T-cell (primary cell): ENCODE measurements at regions not wholly inside any gene's neighbourhood (a gene's known extent, or its start where the extent isn't known, plus 50 kb on each side); places are given as distances from the start of the nearest gene placed in this dataset.

Source experiments
- ATAC-seq, 4 experiments: fragments of 200-7000 bp in 3 of 4; fragments of 150-1000 bp in 1 of 4; cut with Tn5 transposase; replicated peaks in 1 of 4; 1 replicate in 3 of 4; 2 replicates in 1 of 4; pipeline ENCODE4 v1.10.0; 2021; ENCODE audit warnings: moderate library complexity in 3 of 4, mild to moderate bottlenecking in 2 of 4, moderate number of reproducible peaks in 1 of 4
- CTCF ChIA-PET, 2 donors: fragments of 300-600 bp; sonication (Branson Sonifier 250); formaldehyde crosslinking; loops; one replicate each; lab custom pipeline; 2022; ENCODE audit warnings: antibody characterized with exemption in 2 of 2; lab: Charles Lee
- POLR2A ChIA-PET, 2 donors: fragments of 300-600 bp; sonication (Branson Sonifier 250); formaldehyde crosslinking; loops; one replicate each; lab custom pipeline; 2022; ENCODE audit warnings: antibody characterized with exemption in 2 of 2; lab: Charles Lee
- DNase-seq, 35 experiments: peaks; one replicate each; pipeline versions ENCODE4 v3.0.0 to v3.0.0-alpha.2; 2013 to 2023
- H3K27ac ChIP-seq: one replicate; pipeline ENCODE4 v1.5.1; 2013; ENCODE audit warnings: low read length
- H3K27me3 ChIP-seq, 2 experiments: replicated peaks in 1 of 2; 1 replicate in 1 of 2; 2 replicates in 1 of 2; pipeline versions ENCODE4 v1.6.1 to v1.7.0; 2013; ENCODE audit warnings: low read length in 1 of 2, mixed read lengths in 1 of 2; ENCODE audit not compliant: control insufficient read depth in 2 of 2, insufficient read depth in 2 of 2; ENCODE audit errors: extremely low read depth in 1 of 2
- H3K36me3 ChIP-seq, 2 donors: 1 replicate in 1 of 2; 2 replicates in 1 of 2; pipeline versions ENCODE4 v1.6.1 to v1.7.0; 2013; ENCODE audit warnings: low read length in 1 of 2; ENCODE audit not compliant: control insufficient read depth in 2 of 2, insufficient read depth in 1 of 2; ENCODE audit errors: extremely low read depth in 1 of 2
- H3K4me1 ChIP-seq, 2 experiments: 1 replicate in 1 of 2; 2 replicates in 1 of 2; pipeline versions ENCODE4 v1.6.1 to v1.7.0; 2013; ENCODE audit warnings: low read length in 2 of 2, mixed read lengths in 1 of 2; ENCODE audit not compliant: insufficient read depth in 2 of 2, control insufficient read depth in 1 of 2; ENCODE audit errors: extremely low read depth in 1 of 2
- H3K4me3 ChIP-seq, 2 donors: 1 replicate in 1 of 2; 2 replicates in 1 of 2; pipeline versions ENCODE4 v1.5.1 to v1.7.0; 2013; ENCODE audit warnings: mild to moderate bottlenecking in 2 of 2, low read length in 1 of 2, moderate library complexity in 1 of 2; ENCODE audit not compliant: control insufficient read depth in 1 of 2; ENCODE audit errors: extremely low read depth in 1 of 2
- H3K9me3 ChIP-seq: 2 replicates; pipeline ENCODE4 v1.7.0; 2013
- H3K27ac Mint-ChIP-seq, 2 donors: one replicate each; pipeline ENCODE4 v1.8.0; 2020 to 2021; ENCODE audit warnings: mild to moderate bottlenecking in 2 of 2, mixed read lengths in 2 of 2
- H3K27me3 Mint-ChIP-seq, 2 donors: one replicate each; pipeline ENCODE4 v1.8.0; 2021 to 2022; ENCODE audit warnings: mixed read lengths in 2 of 2
- H3K36me3 Mint-ChIP-seq: one replicate; pipeline ENCODE4 v1.8.0; 2021; ENCODE audit warnings: mixed read lengths
- H3K4me1 Mint-ChIP-seq, 3 donors: one replicate each; pipeline ENCODE4 v1.8.0; 2020 to 2022; ENCODE audit warnings: mixed read lengths in 3 of 3, mild to moderate bottlenecking in 1 of 3
- H3K4me3 Mint-ChIP-seq, 3 donors: one replicate each; pipeline ENCODE4 v1.8.0; 2020 to 2022; ENCODE audit warnings: mild to moderate bottlenecking in 3 of 3, mixed read lengths in 3 of 3, moderate library complexity in 3 of 3
- H3K9me3 Mint-ChIP-seq, 3 donors: one replicate each; pipeline ENCODE4 v1.8.0; 2020 to 2022; ENCODE audit warnings: mixed read lengths in 3 of 3
- WGBS: methylation state at CpG from one replicate; pipeline ENCODE4 v1.1.5; 2013; ENCODE audit warnings: missing lambda C conversion rate; ENCODE audit not compliant: insufficient coverage; 5-methylcytosine and 5-hydroxymethylcytosine counted together

GRCh38 chr11:120061036-120061760 lies 76.7 kb downstream of the TRIM29 start:
- Mint-ChIP-seq H3K27ac (no peak overlapping the region), H3K9me3 (no peaks in the 10 kb centered on the region), H3K4me1 (no peaks in the 10 kb centered on the region), H3K27me3 (peaks cover 22 to 33% of the 10 kb centered on the region in 2 donors), H3K4me3 (no peak overlapping the region), H3K36me3 (no peaks in the 10 kb centered on the region)
- CTCF ChIA-PET, result no interaction called here
- peaks cover 0 to 43% of the 10 kb centered on the region in 2 experiments for H3K27me3 ChIP-seq
- DNase-seq (no peak), ATAC-seq (no peak)
- H3K9me3 ChIP-seq, result no peaks in the 10 kb centered on the region
- no peak overlapping the region for H3K27ac ChIP-seq
- no peaks in the 10 kb centered on the region for H3K36me3 ChIP-seq
- WGBS, result 75% methylated on average over 6 of the region's 12 CpGs
- no peak overlapping the region for H3K4me3 ChIP-seq
- no peaks in the 10 kb centered on the region for H3K4me1 ChIP-seq
- POLR2A ChIA-PET, result no interaction called here

GRCh38 chr11:120060512-120060911 lies 77.4 kb downstream of the TRIM29 start:
- Mint-ChIP-seq H3K4me1 (no peaks in the 10 kb centered on the region), H3K9me3 (no peaks in the 10 kb centered on the region), H3K36me3 (no peaks in the 10 kb centered on the region), H3K27ac (no peak overlapping the region), H3K27me3 (peaks cover 27 to 33% of the 10 kb centered on the region in 2 donors), H3K4me3 (no peak overlapping the region)
- 70% methylated on average over 4 of the region's 7 CpGs for WGBS
- H3K27ac ChIP-seq, result no peak overlapping the region
- no peak for DNase-seq
- no peaks in the 10 kb centered on the region for H3K4me1 ChIP-seq
- H3K27me3 ChIP-seq, result peaks cover 0 to 39% of the 10 kb centered on the region in 2 experiments
- ATAC-seq, result no peak
- H3K36me3 ChIP-seq, result no peaks in the 10 kb centered on the region
- CTCF ChIA-PET, result no interaction called here
- no peaks in the 10 kb centered on the region for H3K9me3 ChIP-seq
- POLR2A ChIA-PET, result no interaction called here
- no peak overlapping the region for H3K4me3 ChIP-seq

GRCh38 chr11:120058931-120059330 lies 79.0 kb downstream of the TRIM29 start:
- CTCF ChIA-PET, result no interaction called here
- Histone ChIP-seq H3K36me3 (no peaks in the 10 kb centered on the region), H3K9me3 (no peaks in the 10 kb centered on the region), H3K27ac (no peak overlapping the region), H3K4me3 (no peak overlapping the region), H3K27me3 (peaks cover 0 to 46% of the 10 kb centered on the region in 2 experiments), H3K4me1 (no peaks in the 10 kb centered on the region)
- no peak overlapping the region for H3K27ac Mint-ChIP-seq
- H3K27me3 Mint-ChIP-seq, result peaks cover 30 to 32% of the 10 kb centered on the region in 2 donors
- H3K9me3 Mint-ChIP-seq, result no peaks in the 10 kb centered on the region
- no peaks in the 10 kb centered on the region for H3K4me1 Mint-ChIP-seq
- POLR2A ChIA-PET, result no interaction called here
- no CpG with 5 or more reads among the region's 4 CpGs for WGBS
- H3K36me3 Mint-ChIP-seq, result no peaks in the 10 kb centered on the region
- ATAC-seq (no peak), DNase-seq (no peak)
- H3K4me3 Mint-ChIP-seq, result no peak overlapping the region

DNA sequence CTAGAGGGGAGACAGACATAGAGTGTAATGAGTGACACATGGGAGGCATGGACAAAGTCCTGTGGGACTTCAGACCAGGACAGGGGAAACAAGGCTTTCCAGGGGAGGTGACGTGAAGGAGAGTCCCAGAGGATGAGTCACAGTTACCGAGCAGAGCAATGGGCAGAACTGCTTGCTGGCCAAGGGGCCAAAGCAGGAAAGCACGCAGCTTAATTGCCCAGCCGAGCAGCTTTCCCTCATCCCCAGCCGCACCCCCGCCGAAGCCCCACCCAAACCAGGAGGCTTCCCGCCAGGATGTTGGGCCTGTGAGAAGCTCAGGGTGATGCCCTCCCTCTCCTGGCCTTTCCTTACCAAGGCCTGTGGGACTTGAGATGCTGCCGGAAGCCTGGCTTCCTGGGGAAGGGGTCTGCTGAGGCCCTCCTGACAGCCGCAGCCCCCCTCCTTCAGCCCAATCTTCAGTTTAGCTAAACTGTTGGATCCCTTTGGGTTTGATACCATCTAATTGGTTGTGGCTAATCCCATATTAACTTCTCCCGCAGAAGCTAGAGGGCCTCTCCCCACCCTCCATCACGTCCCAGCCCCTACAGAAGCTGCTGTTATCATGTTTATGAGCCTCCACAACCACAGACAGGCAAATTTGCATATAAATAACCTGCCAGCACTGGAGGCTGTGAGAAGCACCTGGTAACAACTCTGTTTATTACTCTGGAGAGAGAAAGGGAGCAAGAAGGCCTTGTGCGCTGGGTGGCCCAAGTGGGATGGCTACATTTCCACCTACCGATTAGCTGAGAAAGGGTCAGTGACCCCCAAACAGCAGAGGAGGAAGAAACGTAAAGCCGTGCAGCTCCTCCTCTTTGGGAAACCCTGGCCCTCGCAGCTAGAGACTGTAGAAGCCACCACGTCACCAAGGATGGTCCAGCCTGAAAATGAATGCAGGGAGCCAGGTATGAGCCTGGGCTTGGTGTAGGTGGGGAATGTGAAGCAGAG lies 80.0 kb downstream of the TRIM29 start:
- Histone ChIP-seq H3K27me3 (peaks cover 0 to 41% of the 10 kb centered on the region in 2 experiments), H3K4me3 (no peak overlapping the region), H3K4me1 (no peaks in the 10 kb centered on the region), H3K9me3 (no peaks in the 10 kb centered on the region), H3K27ac (no peak overlapping the region), H3K36me3 (no peaks in the 10 kb centered on the region)
- POLR2A ChIA-PET, result no interaction called here
- CTCF ChIA-PET, result no interaction called here
- no peak overlapping the region for H3K4me3 Mint-ChIP-seq
- ATAC-seq (no peak), DNase-seq (no peak)
- no peaks in the 10 kb centered on the region for H3K4me1 Mint-ChIP-seq
- 69% methylated on average over 13 of the region's 18 CpGs for WGBS
- peaks cover 29 to 37% of the 10 kb centered on the region in 2 donors for H3K27me3 Mint-ChIP-seq
- no peaks in the 10 kb centered on the region for H3K36me3 Mint-ChIP-seq
- no peaks in the 10 kb centered on the region for H3K9me3 Mint-ChIP-seq
- H3K27ac Mint-ChIP-seq, result no peak overlapping the region

DNA sequence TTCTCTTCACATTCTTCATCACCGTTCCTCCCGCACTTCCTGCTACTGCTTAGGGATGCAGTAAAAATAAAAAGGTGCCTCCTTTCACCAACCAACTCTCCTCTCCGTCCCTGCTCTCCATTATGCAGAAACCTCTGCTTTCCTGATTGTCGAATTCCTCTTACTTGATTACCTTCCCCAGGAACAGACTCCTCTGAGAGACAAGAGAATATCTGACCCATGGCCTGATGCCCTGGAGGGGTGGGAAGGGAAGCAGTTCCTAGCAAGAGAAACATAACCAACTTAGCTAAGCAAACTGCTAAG lies 80.9 kb downstream of the TRIM29 start:
- Histone ChIP-seq H3K27ac (no peak overlapping the region), H3K27me3 (peaks cover 0 to 35% of the 10 kb centered on the region in 2 experiments), H3K4me3 (no peak overlapping the region), H3K36me3 (no peaks in the 10 kb centered on the region), H3K4me1 (no peaks in the 10 kb centered on the region), H3K9me3 (no peaks in the 10 kb centered on the region)
- peaks cover 31 to 44% of the 10 kb centered on the region in 2 donors for H3K27me3 Mint-ChIP-seq
- no peak for ATAC-seq
- no peak overlapping the region for H3K27ac Mint-ChIP-seq
- no peaks in the 10 kb centered on the region for H3K36me3 Mint-ChIP-seq
- no peak for DNase-seq
- WGBS, result no CpG with 5 or more reads among the region's 4 CpGs
- no peak overlapping the region for H3K4me3 Mint-ChIP-seq
- H3K9me3 Mint-ChIP-seq, result no peaks in the 10 kb centered on the region
- ChIA-PET POLR2A (no interaction called here), CTCF (no interaction called here)
- no peaks in the 10 kb centered on the region for H3K4me1 Mint-ChIP-seq

DNA sequence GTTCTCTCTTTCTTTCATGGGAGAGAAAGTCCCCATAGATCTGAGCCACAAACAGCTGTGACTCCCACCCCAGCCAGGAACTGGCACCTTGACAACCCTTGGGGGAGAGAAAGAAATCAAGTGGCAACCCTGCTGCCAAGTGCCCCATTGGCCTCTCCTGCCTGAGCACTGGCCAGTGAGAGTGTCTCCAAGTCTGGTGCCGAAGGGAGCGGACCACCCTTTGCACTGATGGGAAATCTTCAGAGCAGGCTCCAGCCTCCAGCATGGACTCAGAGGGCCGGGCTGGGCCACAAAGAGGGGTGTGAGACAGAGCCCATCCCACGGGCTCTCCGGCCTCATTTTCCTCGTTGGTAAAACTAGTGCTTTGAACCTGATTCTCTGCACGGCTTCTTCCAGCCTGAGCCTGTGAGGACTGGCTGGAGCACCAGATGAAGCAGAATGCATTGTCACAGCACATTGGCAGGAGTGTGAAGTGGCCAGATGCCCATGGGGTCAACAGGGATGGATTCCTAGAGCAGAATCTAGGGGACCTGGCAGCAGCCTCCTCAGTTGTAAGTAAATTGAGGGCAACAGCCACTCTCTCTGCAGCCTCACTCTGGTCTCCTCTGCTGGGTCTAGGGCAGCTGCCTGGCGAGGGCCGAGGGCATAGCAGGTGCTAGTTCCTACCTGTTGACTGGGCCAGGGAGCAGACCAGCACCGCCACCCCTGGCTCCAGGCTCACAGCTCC lies 81.4 kb downstream of the TRIM29 start:
- ATAC-seq, result no peak
- H3K9me3 Mint-ChIP-seq, result no peaks in the 10 kb centered on the region
- Histone ChIP-seq H3K36me3 (no peaks in the 10 kb centered on the region), H3K4me1 (no peaks in the 10 kb centered on the region), H3K4me3 (no peak overlapping the region), H3K9me3 (no peaks in the 10 kb centered on the region), H3K27ac (no peak overlapping the region), H3K27me3 (peaks cover 0 to 31% of the 10 kb centered on the region in 2 experiments)
- H3K27me3 Mint-ChIP-seq, result peaks cover 28 to 41% of the 10 kb centered on the region in 2 donors
- no peaks in the 10 kb centered on the region for H3K4me1 Mint-ChIP-seq
- WGBS, result 84% methylated on average over 10 of the region's 10 CpGs
- no peak overlapping the region for H3K27ac Mint-ChIP-seq
- ChIA-PET POLR2A (no interaction called here), CTCF (no interaction called here)
- DNase-seq, result no peak
- H3K36me3 Mint-ChIP-seq, result no peaks in the 10 kb centered on the region
- H3K4me3 Mint-ChIP-seq, result no peak overlapping the region
